H1 (cell line): ENCODE measurements at regions not wholly inside any gene's neighbourhood (a gene's known extent, or its start where the extent isn't known, plus 50 kb on each side); places are given as distances from the start of the nearest gene placed in this dataset.

Source experiments
- CHD7 ChIP-seq: fragments of 300-600 bp; sonication (generic); IDR thresholded peaks from 2 replicates; pipeline ENCODE4 v1.7.1; 2012; ENCODE audit warnings: low read length, moderate library complexity, mild to moderate bottlenecking, inconsistent platforms; ENCODE audit not compliant: insufficient replicate concordance
- EGR1 ChIP-seq: IDR thresholded peaks from 2 replicates; pipeline ENCODE4 v1.6.1; 2011; ENCODE audit warnings: low read depth, low read length, borderline replicate concordance
- MAFK ChIP-seq: IDR thresholded peaks from 2 replicates; pipeline ENCODE4 v1.6.1; 2012; ENCODE audit warnings: low read depth, mild to moderate bottlenecking, improper control_type of control experiment, low read length
- MAX ChIP-seq: IDR thresholded peaks from 2 replicates; pipeline ENCODE4 v1.6.1; 2012; ENCODE audit warnings: inconsistent platforms
- SRF ChIP-seq: IDR thresholded peaks from 2 replicates; pipeline ENCODE4 v1.6.1; 2011; ENCODE audit warnings: mild to moderate bottlenecking, low read depth, low read length, moderate library complexity

- TF ChIP-seq CHD7 (no peak), SRF (no peak), MAX (no peak), EGR1 (no peak), MAFK (no peak)
Measured at GRCh38 chr4:66852843-66853242, 692.5 kb downstream of the CENPC start (continued).
